SK-N-SH (cell line): ENCODE measurements at regions not wholly inside any gene's neighbourhood (a gene's known extent, or its start where the extent isn't known, plus 50 kb on each side); places are given as distances from the start of the nearest gene placed in this dataset.

Experiments
- CHD2 ChIP-seq: fragments of 150-350 bp; IDR thresholded peaks from 2 replicates; pipeline ENCODE4 v1.6.1; 2018; ENCODE audit warnings: low read length; ENCODE audit not compliant: partially characterized antibody
- GABPA ChIP-seq: IDR thresholded peaks from 2 replicates; pipeline ENCODE4 v1.4.0; 2012; ENCODE audit warnings: low read depth, mild to moderate bottlenecking
- NRF1 ChIP-seq: IDR thresholded peaks from 2 replicates; pipeline ENCODE4 v1.6.1; 2012; ENCODE audit warnings: low read depth, mild to moderate bottlenecking, low read length
- POLR2AphosphoS5 ChIP-seq: IDR thresholded peaks from 2 replicates; pipeline ENCODE4 v1.6.1; 2012; ENCODE audit warnings: low read depth, low read length
- TF ChIP-seq, protein P1 (sequence below): fragments of 200-600 bp; sonication (generic); IDR thresholded peaks from 2 replicates; pipeline ENCODE4 v1.6.1; 2017; ENCODE audit warnings: antibody characterized with exemption, mild to moderate bottlenecking, moderate library complexity

DNA sequence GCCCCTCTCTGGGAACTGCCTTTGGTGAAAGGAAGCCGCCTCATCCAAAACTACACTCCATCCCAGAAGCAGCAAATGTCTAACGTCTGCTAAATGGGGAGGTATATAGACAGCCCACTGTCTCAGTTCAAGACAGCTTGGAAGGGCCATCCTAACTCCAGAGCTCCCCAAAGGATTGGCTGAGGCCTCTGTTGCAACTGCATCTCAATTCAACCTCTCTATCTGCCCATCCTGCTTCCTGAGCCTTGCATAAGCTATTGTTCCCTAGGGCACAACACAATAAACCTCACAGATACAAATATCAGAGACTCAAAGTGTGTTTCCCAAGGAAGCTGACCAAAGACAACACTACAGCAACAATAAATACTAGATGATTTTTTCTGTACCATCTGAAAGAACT is 495.2 kb upstream of the SOX5 start:
- TF ChIP-seq, protein P1, sequence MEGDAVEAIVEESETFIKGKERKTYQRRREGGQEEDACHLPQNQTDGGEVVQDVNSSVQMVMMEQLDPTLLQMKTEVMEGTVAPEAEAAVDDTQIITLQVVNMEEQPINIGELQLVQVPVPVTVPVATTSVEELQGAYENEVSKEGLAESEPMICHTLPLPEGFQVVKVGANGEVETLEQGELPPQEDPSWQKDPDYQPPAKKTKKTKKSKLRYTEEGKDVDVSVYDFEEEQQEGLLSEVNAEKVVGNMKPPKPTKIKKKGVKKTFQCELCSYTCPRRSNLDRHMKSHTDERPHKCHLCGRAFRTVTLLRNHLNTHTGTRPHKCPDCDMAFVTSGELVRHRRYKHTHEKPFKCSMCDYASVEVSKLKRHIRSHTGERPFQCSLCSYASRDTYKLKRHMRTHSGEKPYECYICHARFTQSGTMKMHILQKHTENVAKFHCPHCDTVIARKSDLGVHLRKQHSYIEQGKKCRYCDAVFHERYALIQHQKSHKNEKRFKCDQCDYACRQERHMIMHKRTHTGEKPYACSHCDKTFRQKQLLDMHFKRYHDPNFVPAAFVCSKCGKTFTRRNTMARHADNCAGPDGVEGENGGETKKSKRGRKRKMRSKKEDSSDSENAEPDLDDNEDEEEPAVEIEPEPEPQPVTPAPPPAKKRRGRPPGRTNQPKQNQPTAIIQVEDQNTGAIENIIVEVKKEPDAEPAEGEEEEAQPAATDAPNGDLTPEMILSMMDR: no peak
- TF ChIP-seq GABPA (no peak), CHD2 (no peak), POLR2AphosphoS5 (no peak), NRF1 (no peak)
